ENCODE measurements at regions not wholly inside any gene's neighbourhood (a gene's known extent, or its start where the extent isn't known, plus 50 kb on each side); places are given as distances from the start of the nearest gene placed in this dataset.
"Not testable (repeated sequence)": the region's sequence is repeated elsewhere in the genome, so short reads cannot be mapped to it uniquely, and the experiment has no call there.

GRCh38 chr18:28729321-28729720 lies 552.4 kb upstream of the CDH2 start:
- no peak for DNase-seq

- no peak for DNase-seq
Observed at GRCh38 chr18:28728891-28729290, 552.0 kb upstream of the CDH2 start.

GRCh38 chr18:28727189-28727588 lies 550.3 kb upstream of the CDH2 start:
- DNase-seq = not testable (repeated sequence)

- no peak for DNase-seq
Observed at GRCh38 chr18:28725876-28726275, 548.9 kb upstream of the CDH2 start.

GRCh38 chr18:28723506-28723905 lies 546.6 kb upstream of the CDH2 start:
- DNase-seq = no peak

GRCh38 chr18:28718696-28719095 lies 541.8 kb upstream of the CDH2 start:
- DNase-seq = no peak

- DNase-seq = no peak
Observed at GRCh38 chr18:28716338-28716737, 539.4 kb upstream of the CDH2 start.

- no peak for DNase-seq
Observed at GRCh38 chr18:28715206-28715605, 538.3 kb upstream of the CDH2 start.

- DNase-seq = no peak
Observed at GRCh38 chr18:28714498-28714897, 537.6 kb upstream of the CDH2 start.

GRCh38 chr18:28712796-28713425 lies 536.0 kb upstream of the CDH2 start:
- DNase-seq = no peak

GRCh38 chr18:28712172-28712571 lies 535.2 kb upstream of the CDH2 start:
- DNase-seq = no peak

- DNase-seq = no peak
Observed at GRCh38 chr18:28711096-28711495, 534.2 kb upstream of the CDH2 start.

- DNase-seq = no peak
Observed at GRCh38 chr18:28707006-28707405, 530.1 kb upstream of the CDH2 start.

- DNase-seq = no peak
Observed at GRCh38 chr18:28706397-28706796, 529.5 kb upstream of the CDH2 start.

GRCh38 chr18:28705482-28705881 lies 528.6 kb upstream of the CDH2 start:
- no peak for DNase-seq

GRCh38 chr18:28692337-28692736 lies 515.4 kb upstream of the CDH2 start:
- no peak for DNase-seq

- DNase-seq = no peak
Observed at GRCh38 chr18:28691496-28691840, 514.5 kb upstream of the CDH2 start.

GRCh38 chr18:28690836-28691495 lies 514.0 kb upstream of the CDH2 start:
- no peak for DNase-seq

- no peak for DNase-seq
Observed at GRCh38 chr18:28690100-28690499, 513.2 kb upstream of the CDH2 start.

- no peak for DNase-seq
Observed at GRCh38 chr18:28689588-28689987, 512.7 kb upstream of the CDH2 start.

GRCh38 chr18:28684746-28685355 lies 507.9 kb upstream of the CDH2 start:
- DNase-seq = no peak

GRCh38 chr18:28682912-28683311 lies 506.0 kb upstream of the CDH2 start:
- DNase-seq = no peak

GRCh38 chr18:28669165-28669564 lies 492.2 kb upstream of the CDH2 start:
- DNase-seq = no peak

GRCh38 chr18:28666216-28666615 lies 489.3 kb upstream of the CDH2 start:
- no peak for DNase-seq

GRCh38 chr18:28657961-28658360 lies 481.0 kb upstream of the CDH2 start:
- no peak for DNase-seq

All from CD4-positive, alpha-beta T cell treated with Interleukin-4 for 1 hour (primary cell).